ENCODE measurements at regions not wholly inside any gene's neighbourhood (a gene's known extent, or its start where the extent isn't known, plus 50 kb on each side); places are given as distances from the start of the nearest gene placed in this dataset.

DNA sequence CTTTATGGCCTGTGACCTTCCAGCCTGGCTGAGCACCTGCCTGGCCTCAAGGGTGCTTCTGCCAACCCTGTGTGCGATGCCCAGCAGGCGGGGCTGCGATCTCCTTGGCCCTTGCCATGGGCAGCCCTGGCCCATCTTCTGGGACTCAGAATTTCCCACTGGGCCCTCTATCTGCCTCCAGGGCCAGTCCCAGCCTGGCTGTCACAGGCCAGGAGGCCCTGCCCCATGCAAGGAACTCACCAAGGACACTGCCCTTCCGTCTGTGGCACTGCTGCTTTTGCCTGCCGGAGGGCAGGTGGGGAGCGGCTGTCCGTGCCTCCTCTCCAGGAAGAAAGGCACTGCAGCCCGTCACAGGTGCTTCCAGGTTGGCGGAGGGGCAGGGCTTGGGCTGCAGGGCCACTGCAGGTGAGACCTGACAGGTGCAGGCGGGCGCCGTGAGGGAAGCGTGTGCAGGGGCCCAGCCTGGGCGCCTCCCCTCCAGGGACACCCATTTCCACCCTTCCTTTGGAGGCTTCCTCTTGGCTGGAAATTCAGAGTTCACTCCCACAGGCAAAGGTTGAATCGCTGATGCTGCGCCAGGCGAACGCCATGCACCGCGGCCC is 177.8 kb downstream of the KIF26A start:
- H3K9me3 ChIP-seq (ENCODE audit: control insufficient read depth in 1 of 2, insufficient read depth in 1 of 2, low read length in 2 of 2) = no peaks in the 10 kb centered on the region
- intact Hi-C loops (cut with DNase I, micrococcal nuclease) = no loop called here
- no peak overlapping the region for H3K27ac Mint-ChIP-seq
- ATAC-seq (ENCODE audit: poor library complexity) (no peak), DNase-seq (peak in 1 of 14 experiments; percentile 31)
- ChIA-PET POLR2A (no interaction called here), CTCF (no interaction called here)
- no peak overlapping the region for H3K4me3 ChIP-seq (ENCODE audit: low read length)
- H3K27me3 Mint-ChIP-seq = peaks cover 3% of the 10 kb centered on the region
- TF ChIP-seq, protein P1, sequence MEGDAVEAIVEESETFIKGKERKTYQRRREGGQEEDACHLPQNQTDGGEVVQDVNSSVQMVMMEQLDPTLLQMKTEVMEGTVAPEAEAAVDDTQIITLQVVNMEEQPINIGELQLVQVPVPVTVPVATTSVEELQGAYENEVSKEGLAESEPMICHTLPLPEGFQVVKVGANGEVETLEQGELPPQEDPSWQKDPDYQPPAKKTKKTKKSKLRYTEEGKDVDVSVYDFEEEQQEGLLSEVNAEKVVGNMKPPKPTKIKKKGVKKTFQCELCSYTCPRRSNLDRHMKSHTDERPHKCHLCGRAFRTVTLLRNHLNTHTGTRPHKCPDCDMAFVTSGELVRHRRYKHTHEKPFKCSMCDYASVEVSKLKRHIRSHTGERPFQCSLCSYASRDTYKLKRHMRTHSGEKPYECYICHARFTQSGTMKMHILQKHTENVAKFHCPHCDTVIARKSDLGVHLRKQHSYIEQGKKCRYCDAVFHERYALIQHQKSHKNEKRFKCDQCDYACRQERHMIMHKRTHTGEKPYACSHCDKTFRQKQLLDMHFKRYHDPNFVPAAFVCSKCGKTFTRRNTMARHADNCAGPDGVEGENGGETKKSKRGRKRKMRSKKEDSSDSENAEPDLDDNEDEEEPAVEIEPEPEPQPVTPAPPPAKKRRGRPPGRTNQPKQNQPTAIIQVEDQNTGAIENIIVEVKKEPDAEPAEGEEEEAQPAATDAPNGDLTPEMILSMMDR (IDR thresholded peaks at IDR 0.05) = no peak
- no peak overlapping the region for H3K4me3 Mint-ChIP-seq
- H3K36me3 Mint-ChIP-seq (ENCODE audit: low read depth) = no peaks in the 10 kb centered on the region
- no peak overlapping the region for H3K27ac ChIP-seq (ENCODE audit: low read depth in 1 of 2, low read length in 2 of 2)
- no peaks in the 10 kb centered on the region for H3K36me3 ChIP-seq (ENCODE audit: insufficient read depth, low read length)
- peaks cover 6 to 7% of the 10 kb centered on the region in 2 experiments for H3K27me3 ChIP-seq (ENCODE audit: control insufficient read depth in 1 of 2, insufficient read depth in 2 of 2, low read length in 2 of 2)
- peaks cover 7% of the 10 kb centered on the region for H3K4me1 ChIP-seq (ENCODE audit: insufficient read depth, low read length)
- H3K9me3 Mint-ChIP-seq = peaks cover 2% of the 10 kb centered on the region
- no peaks in the 10 kb centered on the region for H3K4me1 Mint-ChIP-seq (ENCODE audit: low read depth)

DNA sequence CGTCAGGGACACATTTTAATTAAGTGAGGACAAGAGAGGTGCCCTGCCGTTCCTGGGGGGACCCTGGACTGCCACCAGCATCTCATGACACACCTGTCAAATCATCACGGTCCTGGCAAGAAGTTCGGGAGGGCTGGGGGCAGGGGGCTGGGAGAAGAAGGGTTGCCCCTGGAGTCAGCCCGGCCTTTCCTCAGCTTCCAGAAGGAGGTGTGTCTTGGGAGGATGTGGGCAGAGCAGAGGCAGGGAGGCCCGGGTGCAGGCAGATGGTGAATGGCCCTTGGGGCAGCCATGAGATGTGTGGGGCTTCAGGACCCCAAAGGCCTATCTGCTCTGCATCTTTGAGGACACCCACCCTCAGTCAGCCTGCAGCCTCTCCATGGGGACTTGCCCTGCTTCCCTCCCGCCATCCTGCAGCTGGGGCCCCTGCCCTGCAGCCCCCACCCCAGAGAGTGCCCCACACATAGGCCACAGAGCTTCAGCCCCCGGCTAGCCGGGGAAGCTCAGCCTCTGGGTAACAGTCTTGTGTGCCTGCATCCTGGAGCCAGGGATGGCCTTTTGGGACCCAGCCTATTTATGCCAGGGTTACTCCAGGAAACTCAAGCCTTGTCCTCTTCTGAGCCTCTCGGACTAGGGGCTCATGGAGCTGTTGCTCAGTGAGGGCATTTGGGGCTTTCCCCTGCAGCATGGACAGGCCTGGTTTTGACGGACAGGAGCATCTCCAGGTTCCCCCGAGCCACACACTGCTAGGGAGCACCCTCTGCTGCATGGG is 178.5 kb downstream of the KIF26A start:
- H3K9me3 Mint-ChIP-seq = no peaks in the 10 kb centered on the region
- intact Hi-C loops (cut with DNase I, micrococcal nuclease) = no loop called here
- ATAC-seq (ENCODE audit: poor library complexity) (no peak), DNase-seq (peak in 1 of 14 experiments; percentile 14)
- H3K27me3 Mint-ChIP-seq = peaks cover 4% of the 10 kb centered on the region
- TF ChIP-seq, protein P1 (IDR thresholded peaks at IDR 0.05) = no peak
- H3K27ac ChIP-seq (ENCODE audit: low read depth in 1 of 2, low read length in 2 of 2) = no peak overlapping the region
- CTCF ChIA-PET = no interaction called here
- H3K9me3 ChIP-seq (ENCODE audit: control insufficient read depth in 1 of 2, insufficient read depth in 1 of 2, low read length in 2 of 2) = no peaks in the 10 kb centered on the region
- H3K4me1 Mint-ChIP-seq (ENCODE audit: low read depth) = no peaks in the 10 kb centered on the region
- no peak overlapping the region for H3K4me3 Mint-ChIP-seq
- H3K4me3 ChIP-seq (ENCODE audit: low read length) = no peak overlapping the region
- POLR2A ChIA-PET = no interaction called here
- H3K27ac Mint-ChIP-seq = no peak overlapping the region
- peaks cover 7 to 9% of the 10 kb centered on the region in 2 experiments for H3K27me3 ChIP-seq (ENCODE audit: control insufficient read depth in 1 of 2, insufficient read depth in 2 of 2, low read length in 2 of 2)
- H3K36me3 ChIP-seq (ENCODE audit: insufficient read depth, low read length) = no peaks in the 10 kb centered on the region
- no peaks in the 10 kb centered on the region for H3K36me3 Mint-ChIP-seq (ENCODE audit: low read depth)
- peaks cover 8% of the 10 kb centered on the region for H3K4me1 ChIP-seq (ENCODE audit: insufficient read depth, low read length)

DNA sequence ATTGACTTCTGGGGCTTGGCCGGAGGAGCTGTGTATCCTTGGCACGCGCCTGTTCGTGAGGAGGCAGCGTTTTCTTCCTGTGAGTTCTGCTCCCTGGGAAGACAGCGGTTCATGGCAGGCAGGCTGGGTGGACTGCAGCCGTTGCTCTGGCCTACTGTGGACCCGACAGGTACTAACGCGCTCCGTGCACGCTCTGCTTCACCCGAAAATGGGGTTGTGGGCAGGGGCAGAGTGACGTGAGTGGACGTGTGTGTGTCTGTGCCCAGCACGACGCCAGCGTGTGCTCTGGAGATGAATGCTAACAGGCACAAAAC is 179.1 kb downstream of the KIF26A start:
- intact Hi-C loops (cut with DNase I, micrococcal nuclease) = no loop called here
- Mint-ChIP-seq H3K27ac (no peak overlapping the region), H3K4me3 (no peak overlapping the region), H3K4me1 (ENCODE audit: low read depth) (no peaks in the 10 kb centered on the region), H3K27me3 (peaks cover 7% of the 10 kb centered on the region), H3K9me3 (no peaks in the 10 kb centered on the region), H3K36me3 (ENCODE audit: low read depth) (no peaks in the 10 kb centered on the region)
- TF ChIP-seq, protein P1 (IDR thresholded peaks at IDR 0.05) = no peak
- H3K4me1 ChIP-seq (ENCODE audit: insufficient read depth, low read length) = peaks cover 8% of the 10 kb centered on the region
- no peak overlapping the region for H3K27ac ChIP-seq (ENCODE audit: low read depth in 1 of 2, low read length in 2 of 2)
- DNase-seq = no peak
- H3K36me3 ChIP-seq (ENCODE audit: insufficient read depth, low read length) = no peaks in the 10 kb centered on the region
- no peak overlapping the region for H3K4me3 ChIP-seq (ENCODE audit: low read length)
- ATAC-seq (ENCODE audit: poor library complexity) = no peak
- POLR2A ChIA-PET = no interaction called here
- CTCF ChIA-PET = no interaction called here
- peaks cover 7 to 9% of the 10 kb centered on the region in 2 experiments for H3K27me3 ChIP-seq (ENCODE audit: control insufficient read depth in 1 of 2, insufficient read depth in 2 of 2, low read length in 2 of 2)
- no peaks in the 10 kb centered on the region for H3K9me3 ChIP-seq (ENCODE audit: control insufficient read depth in 1 of 2, insufficient read depth in 1 of 2, low read length in 2 of 2)
